Astrocyte of the spinal cord (primary cell): ENCODE measurements at regions not wholly inside any gene's neighbourhood (a gene's known extent, or its start where the extent isn't known, plus 50 kb on each side); places are given as distances from the start of the nearest gene placed in this dataset.

Experiments
- DNase-seq: peaks from one replicate; pipeline ENCODE4 v3.0.0; 2011; ENCODE audit warnings: low read depth, low spot score
- H3K4me3 ChIP-seq: 2 replicates; pipeline ENCODE4 v1.5.1; 2011; ENCODE audit warnings: low read depth, mild to moderate bottlenecking, low read length, moderate library complexity
- in situ Hi-C: cut with HindIII; loops from 2 replicates; pipeline ENCODE4 v1.10.0; 2017; ENCODE audit warnings: low sequenced_read_pairs
- TF ChIP-seq, protein P1 (sequence below): IDR thresholded peaks from 2 replicates; pipeline ENCODE4 v1.5.1; 2012; ENCODE audit warnings: low read depth, mild to moderate bottlenecking, low read length, inconsistent platforms

DNA sequence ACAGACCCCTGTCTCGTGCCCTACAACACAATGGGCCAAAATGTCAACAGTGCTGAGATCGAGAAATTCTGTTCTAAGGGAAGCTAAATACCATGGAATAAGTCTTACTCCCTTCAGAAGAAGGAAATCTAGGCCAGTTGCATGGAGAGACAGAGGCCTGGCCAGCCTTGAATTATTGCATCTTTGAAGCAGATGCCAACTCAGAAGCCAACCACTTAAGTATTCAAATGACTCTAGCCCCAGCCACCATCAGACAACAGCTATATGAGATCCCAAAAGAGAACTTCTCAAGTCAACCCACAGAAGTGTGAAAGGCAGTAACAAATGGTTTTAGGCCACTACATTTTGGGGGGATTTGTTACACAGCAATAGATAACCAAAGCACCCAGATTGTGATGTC lies 180.1 kb downstream of the ACTL7B start:
- no peak for DNase-seq
- H3K4me3 ChIP-seq, result no peak overlapping the region
- in situ Hi-C loops, result no loop called here
- TF ChIP-seq, protein P1, sequence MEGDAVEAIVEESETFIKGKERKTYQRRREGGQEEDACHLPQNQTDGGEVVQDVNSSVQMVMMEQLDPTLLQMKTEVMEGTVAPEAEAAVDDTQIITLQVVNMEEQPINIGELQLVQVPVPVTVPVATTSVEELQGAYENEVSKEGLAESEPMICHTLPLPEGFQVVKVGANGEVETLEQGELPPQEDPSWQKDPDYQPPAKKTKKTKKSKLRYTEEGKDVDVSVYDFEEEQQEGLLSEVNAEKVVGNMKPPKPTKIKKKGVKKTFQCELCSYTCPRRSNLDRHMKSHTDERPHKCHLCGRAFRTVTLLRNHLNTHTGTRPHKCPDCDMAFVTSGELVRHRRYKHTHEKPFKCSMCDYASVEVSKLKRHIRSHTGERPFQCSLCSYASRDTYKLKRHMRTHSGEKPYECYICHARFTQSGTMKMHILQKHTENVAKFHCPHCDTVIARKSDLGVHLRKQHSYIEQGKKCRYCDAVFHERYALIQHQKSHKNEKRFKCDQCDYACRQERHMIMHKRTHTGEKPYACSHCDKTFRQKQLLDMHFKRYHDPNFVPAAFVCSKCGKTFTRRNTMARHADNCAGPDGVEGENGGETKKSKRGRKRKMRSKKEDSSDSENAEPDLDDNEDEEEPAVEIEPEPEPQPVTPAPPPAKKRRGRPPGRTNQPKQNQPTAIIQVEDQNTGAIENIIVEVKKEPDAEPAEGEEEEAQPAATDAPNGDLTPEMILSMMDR, result no peak

DNA sequence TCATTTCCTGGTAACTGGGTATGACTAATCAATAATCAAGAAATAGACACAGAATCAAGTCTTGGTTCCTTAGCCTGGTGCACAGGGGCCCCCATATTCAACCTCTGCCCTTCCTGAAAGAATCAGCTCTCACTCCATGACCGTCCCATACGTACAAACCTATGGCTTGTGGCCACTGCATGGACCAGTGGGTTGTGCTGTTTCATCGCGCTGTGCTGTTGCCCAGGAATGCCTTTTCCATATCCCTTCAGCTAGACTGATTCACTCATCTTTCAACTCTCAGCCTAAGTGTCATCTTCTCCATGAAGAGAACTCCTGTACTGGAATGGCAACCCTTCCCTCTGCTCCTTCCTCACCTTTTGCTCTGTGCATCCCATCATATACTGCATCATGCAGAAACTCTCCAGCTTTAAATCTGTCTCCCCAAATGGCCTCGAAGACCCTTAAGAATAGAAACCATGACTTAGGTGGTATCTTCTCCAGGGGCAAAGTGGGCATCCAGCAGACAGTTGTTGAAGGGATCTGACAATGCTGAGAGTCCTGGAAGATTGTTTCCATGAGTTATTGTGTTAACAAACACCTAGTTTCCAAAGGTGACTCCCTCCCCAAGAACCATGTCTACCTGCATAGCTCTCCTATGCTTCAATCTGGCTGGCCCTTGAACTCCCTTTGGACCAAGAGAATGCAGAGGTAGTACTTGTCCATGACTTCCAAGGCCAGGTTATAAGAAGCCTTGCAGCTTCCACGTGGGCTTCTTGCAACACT lies 180.8 kb downstream of the ACTL7B start:
- TF ChIP-seq, protein P1, result no peak
- in situ Hi-C loops, result no loop called here
- H3K4me3 ChIP-seq, result no peak overlapping the region
- DNase-seq, result no peak

DNA sequence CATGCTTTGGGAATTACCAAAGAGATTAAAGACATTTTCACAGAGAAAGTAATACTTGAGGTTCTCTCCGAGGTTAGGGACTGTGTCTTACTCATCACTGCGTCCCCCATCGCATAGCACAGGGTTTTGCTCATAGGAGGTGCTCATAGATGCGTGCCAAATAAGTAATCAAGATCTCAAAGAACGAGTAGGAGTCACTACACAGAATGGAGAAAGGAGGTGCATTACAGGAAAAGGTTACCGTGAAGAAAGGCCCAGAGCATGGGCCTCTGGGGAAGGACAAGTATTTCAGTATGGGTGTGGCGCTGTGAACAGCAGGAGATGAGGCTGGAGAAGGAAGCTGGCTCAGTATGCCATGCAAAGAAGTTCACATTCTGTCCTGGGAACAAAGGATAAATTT lies 182.4 kb downstream of the ACTL7B start:
- DNase-seq, result no peak
- TF ChIP-seq, protein P1, result no peak
- in situ Hi-C loops, result no loop called here
- no peak overlapping the region for H3K4me3 ChIP-seq

DNA sequence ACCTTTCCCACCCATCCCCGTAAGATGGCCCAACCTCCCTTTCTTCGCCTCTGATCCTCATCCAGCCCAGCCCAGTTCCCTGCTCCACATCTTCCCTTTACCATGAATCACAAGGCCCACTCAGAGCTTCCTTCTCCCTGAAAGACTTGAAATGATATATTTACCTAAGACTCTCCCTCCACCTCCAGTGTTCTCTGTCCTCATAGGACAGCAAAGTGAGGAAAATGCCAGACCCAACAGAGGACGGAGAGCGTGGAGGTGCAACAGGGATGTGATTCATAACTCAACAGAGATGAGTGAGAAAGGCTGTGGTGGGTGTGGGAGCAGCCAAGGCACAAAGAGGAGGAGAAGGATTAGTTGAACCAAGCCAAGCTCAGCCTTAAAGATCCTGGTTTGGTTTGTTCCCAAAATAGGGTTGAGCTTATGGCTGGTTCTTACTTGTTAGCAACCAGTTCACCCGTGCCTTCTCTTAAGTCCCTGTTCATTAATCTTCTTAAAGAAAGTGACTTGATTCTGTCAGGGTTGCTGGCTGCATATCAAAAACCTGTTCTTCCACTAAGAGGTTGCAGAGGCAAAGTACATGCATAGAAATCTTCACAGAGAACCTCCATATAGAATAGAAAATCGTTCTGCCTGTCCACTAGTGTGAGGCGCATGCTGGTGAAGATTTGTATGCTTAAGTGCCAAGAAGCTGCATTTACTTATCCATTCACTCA lies 183.2 kb downstream of the ACTL7B start:
- TF ChIP-seq, protein P1, result no peak
- H3K4me3 ChIP-seq, result no peak overlapping the region
- no peak for DNase-seq
- in situ Hi-C loops, result no loop called here

DNA sequence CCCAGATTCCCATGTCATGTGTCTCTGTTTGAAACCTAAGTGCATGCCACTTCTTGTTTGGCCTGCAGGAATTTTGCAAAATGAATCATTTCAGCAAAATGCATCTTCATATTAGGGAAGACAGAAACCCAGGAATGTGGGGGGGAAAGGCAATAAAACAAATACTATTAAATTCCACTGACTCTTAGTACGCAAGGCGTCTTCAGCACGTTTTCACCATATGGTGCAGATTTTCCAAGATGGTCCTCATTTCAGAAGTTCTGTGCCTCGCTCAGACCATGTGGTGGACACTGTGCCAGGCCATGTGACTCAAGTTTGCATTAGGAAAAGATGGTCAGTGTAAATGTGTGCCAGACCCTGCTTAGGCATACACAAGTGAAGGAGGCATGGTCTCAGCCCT lies 184.0 kb downstream of the ACTL7B start:
- DNase-seq, result no peak
- TF ChIP-seq, protein P1, result no peak
- in situ Hi-C loops, result no loop called here
- no peak overlapping the region for H3K4me3 ChIP-seq

DNA sequence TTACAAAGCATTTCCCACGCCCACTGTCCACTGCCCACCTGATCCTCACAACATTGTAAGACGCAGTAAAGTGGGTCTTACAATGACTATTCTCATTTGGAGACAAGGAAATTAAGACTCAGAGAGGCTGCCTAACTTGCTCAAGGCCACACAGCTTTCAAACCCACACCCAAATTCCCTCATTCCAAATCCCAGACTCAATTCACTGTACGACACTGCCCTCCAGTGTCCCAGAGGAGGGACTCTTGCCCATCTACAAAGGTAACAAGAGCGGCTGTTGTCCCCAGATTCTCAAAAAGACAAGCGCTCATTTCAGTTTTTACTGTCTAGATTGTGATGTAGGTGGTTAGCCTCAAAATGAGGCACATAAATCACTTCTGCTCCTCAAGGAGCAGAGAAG lies 184.6 kb downstream of the ACTL7B start:
- no peak for DNase-seq
- TF ChIP-seq, protein P1, result peak; percentile 36
- in situ Hi-C loops, result no loop called here
- no peak overlapping the region for H3K4me3 ChIP-seq
